LNCaP clone FGC (cell line): ENCODE measurements at regions not wholly inside any gene's neighbourhood (a gene's known extent, or its start where the extent isn't known, plus 50 kb on each side); places are given as distances from the start of the nearest gene placed in this dataset.

Experiments used
- DNase-seq: peaks from one replicate; pipeline ENCODE4 v3.0.0-alpha.2; 2011; ENCODE audit warnings: low read depth
- H3K4me3 ChIP-seq: 2 replicates; pipeline ENCODE4 v1.5.1; 2011; ENCODE audit warnings: mild to moderate bottlenecking, low read depth, low read length, control low read depth
- TF ChIP-seq, protein P1 (sequence below): IDR thresholded peaks from 2 replicates; pipeline ENCODE4 v1.5.1; 2012; ENCODE audit warnings: mild to moderate bottlenecking; ENCODE audit not compliant: control insufficient read depth, insufficient read depth; ENCODE audit errors: extremely low read depth

DNA sequence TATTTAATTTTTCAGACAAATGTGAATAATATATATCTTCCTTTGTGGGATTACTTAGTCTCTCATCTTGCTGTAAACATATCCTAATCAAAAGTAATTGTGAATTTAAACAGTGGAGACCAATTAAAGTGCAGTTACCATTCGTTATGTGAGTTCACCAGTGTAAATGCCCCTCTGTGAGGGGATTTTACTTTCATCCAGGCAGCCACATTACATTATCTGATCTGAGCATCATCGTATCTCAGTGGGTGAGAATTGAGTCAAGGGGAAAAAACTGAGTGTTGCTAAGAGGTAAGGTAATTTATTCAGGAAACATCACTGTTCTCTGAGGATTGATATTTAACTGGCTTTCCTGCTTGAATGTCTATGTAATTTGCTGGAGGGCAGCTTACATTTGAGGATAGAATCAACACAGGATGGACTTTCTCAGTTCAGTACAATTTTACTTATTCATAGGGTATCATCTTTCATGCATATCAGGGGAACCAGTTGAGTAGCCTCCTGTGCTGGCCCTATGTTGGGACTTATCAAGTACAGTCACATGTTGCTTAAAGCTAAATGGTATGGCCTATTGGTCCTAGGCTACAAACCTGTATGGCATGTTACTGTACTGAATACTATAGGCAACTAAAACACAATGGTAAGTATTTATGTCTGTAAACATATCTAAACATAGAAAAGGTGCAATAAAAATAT lies 219.7 kb downstream of the CD47 start:
- H3K4me3 ChIP-seq: no peak overlapping the region
- no peak for DNase-seq
- TF ChIP-seq, protein P1, sequence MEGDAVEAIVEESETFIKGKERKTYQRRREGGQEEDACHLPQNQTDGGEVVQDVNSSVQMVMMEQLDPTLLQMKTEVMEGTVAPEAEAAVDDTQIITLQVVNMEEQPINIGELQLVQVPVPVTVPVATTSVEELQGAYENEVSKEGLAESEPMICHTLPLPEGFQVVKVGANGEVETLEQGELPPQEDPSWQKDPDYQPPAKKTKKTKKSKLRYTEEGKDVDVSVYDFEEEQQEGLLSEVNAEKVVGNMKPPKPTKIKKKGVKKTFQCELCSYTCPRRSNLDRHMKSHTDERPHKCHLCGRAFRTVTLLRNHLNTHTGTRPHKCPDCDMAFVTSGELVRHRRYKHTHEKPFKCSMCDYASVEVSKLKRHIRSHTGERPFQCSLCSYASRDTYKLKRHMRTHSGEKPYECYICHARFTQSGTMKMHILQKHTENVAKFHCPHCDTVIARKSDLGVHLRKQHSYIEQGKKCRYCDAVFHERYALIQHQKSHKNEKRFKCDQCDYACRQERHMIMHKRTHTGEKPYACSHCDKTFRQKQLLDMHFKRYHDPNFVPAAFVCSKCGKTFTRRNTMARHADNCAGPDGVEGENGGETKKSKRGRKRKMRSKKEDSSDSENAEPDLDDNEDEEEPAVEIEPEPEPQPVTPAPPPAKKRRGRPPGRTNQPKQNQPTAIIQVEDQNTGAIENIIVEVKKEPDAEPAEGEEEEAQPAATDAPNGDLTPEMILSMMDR: no peak

DNA sequence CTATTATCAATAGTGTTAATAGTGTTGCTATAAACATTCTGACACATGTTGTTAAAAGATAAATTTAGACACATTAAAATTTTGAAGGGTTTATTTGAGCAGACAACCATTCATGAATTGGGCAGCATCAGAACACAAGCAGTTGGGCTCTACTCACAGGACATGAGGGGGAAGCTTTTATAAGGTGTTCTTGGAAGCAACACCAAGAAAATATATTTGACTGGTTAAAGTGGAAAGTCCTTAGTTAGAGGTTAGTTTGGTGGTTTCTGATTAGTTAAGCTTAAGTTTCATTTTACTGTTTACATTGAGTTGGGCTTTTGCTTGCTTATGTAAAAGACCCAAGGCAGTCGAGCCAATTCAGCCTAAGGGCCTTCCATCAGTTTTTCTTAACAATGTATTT lies 220.7 kb downstream of the CD47 start:
- no peak for DNase-seq
- TF ChIP-seq, protein P1: no peak
- no peak overlapping the region for H3K4me3 ChIP-seq

DNA sequence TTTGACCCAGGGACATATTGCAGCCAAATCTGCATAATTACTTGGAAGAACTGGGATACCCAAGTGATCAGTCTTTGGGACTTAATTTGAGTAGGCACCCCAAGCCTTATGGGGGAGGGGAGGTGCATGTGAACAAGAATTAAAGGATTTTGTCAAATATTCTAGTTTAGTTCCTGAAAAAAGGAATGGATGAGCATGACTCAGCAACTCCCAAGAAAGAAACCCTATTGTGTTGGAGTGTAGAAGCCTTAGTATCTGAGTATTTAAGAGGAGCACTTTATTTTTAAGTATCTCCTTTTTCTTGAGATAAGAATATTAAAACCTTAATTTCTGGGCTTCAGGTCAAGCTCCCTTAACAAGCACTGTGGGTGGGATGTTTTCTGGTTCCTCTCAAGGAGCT lies 222.4 kb downstream of the CD47 start:
- DNase-seq: no peak
- TF ChIP-seq, protein P1: no peak
- no peak overlapping the region for H3K4me3 ChIP-seq

DNA sequence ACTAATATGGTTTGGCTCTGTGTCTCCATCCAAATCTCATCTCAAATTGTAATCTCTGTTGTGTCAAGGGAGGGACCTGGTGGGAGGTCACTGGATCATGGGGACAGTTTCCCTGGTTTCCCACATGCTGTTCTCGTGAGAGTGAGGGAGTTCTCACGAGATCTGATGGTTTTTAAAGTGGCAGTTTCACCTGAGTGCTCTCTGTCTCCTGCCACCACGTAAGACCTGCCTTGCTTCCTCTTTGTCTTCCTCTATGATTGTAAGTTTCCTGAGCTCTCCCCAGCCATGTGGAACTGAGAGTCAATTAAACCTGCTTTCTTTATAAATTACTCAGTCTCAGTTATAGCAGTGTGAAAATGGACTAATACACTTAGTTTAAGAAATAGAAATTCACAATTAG lies 228.9 kb downstream of the CD47 start:
- no peak for DNase-seq
- no peak overlapping the region for H3K4me3 ChIP-seq
- TF ChIP-seq, protein P1: no peak

DNA sequence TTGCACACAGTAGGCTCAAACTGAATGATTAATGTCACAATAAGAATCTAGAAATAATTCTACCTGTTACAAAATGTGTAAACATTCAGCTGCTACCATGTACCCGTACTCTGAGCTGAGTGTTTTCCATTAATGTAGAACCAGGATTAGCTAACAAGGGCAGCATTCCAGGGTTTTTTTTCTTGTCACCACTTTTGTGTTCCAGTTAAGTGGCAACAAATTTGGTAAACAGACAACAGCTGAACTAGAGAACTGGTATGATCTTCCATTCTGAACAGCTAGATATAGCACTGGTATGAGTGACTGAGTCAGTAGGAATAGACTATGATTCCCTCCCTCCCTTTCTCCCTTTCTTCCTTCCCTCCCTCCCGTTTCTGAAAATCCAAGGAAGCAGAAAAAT lies 229.4 kb downstream of the CD47 start:
- TF ChIP-seq, protein P1: no peak
- H3K4me3 ChIP-seq: no peak overlapping the region
- DNase-seq: no peak
